ENCODE measurements at regions not wholly inside any gene's neighbourhood (a gene's known extent, or its start where the extent isn't known, plus 50 kb on each side); places are given as distances from the start of the nearest gene placed in this dataset.

GRCh38 chr9:105039175-105039799, 111.3 kb upstream of the ABCA1 start:
- Histone ChIP-seq H3K27me3 (no peaks in the 10 kb centered on the region), H3K4me3 (no peak overlapping the region), H3K4me1 (peaks cover 0 to 20% (median 0%) of the 10 kb centered on the region in 9 donors), H3K9me3 (peaks cover 0 to 16% (median 0%) of the 10 kb centered on the region in 11 donors), H3K36me3 (no peaks in the 10 kb centered on the region), H3K27ac (no peak overlapping the region)
- DNase-seq = no peak
- ATAC-seq = no peak
- intact Hi-C loops (cut with DNase I) = no loop called here
- 64 to 67% methylated on average over 3 of the region's 3 CpGs for WGBS, 2 donors
- TF ChIP-seq, protein P1, sequence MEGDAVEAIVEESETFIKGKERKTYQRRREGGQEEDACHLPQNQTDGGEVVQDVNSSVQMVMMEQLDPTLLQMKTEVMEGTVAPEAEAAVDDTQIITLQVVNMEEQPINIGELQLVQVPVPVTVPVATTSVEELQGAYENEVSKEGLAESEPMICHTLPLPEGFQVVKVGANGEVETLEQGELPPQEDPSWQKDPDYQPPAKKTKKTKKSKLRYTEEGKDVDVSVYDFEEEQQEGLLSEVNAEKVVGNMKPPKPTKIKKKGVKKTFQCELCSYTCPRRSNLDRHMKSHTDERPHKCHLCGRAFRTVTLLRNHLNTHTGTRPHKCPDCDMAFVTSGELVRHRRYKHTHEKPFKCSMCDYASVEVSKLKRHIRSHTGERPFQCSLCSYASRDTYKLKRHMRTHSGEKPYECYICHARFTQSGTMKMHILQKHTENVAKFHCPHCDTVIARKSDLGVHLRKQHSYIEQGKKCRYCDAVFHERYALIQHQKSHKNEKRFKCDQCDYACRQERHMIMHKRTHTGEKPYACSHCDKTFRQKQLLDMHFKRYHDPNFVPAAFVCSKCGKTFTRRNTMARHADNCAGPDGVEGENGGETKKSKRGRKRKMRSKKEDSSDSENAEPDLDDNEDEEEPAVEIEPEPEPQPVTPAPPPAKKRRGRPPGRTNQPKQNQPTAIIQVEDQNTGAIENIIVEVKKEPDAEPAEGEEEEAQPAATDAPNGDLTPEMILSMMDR (IDR thresholded peaks at IDR 0.05) = peak in 1 of 9 donors; percentile 13

DNA sequence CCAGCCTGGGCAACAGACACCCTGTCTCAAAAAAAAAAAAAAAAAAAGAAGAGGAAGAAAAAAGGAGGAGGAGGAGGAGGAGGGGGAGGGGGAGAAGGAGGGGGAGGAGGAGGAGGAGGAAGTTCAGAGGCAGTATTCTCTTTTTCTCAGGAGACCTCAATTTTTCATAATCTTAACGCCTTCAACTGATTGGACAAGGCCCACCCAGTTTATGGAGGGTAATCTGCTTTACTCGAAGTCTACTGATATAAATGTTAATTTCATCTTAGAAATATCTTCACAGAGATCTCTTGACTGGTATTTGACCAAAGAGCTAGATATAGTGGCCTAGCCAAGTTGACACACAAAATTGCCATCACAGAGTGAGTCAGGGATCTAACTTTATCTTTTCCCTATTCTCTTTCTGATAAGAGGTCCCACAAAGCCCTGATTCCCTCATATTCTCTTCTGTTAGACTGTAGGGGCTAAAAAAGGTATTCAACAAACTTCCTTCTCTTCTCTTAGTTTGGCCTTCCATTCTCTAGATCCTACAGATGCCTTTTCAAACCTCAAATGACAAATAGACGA, 115.5 kb upstream of the ABCA1 start:
- Histone ChIP-seq H3K9me3 (peaks cover 0 to 5% (median 0%) of the 10 kb centered on the region in 11 donors), H3K4me1 (peaks cover 0 to 39% (median 9%) of the 10 kb centered on the region in 9 donors), H3K27me3 (no peaks in the 10 kb centered on the region), H3K36me3 (no peaks in the 10 kb centered on the region), H3K27ac (peak overlapping the region in 5 of 10 donors; percentile 2 to 64 (median 28)), H3K4me3 (no peak overlapping the region)
- TF ChIP-seq, protein P1 (IDR thresholded peaks at IDR 0.05) = no peak
- WGBS, 2 donors = 85 to 89% methylated on average over 3 of the region's 3 CpGs
- intact Hi-C loops (cut with DNase I) = loop anchor here in 3 of 10 donors (10.0 kb wide), 2 partner anchors 49 to 119 kb away; partner anchors contain the start of gene ABCA1 (in 2 of the 3)
- DNase-seq (no peak), ATAC-seq (no peak)

DNA sequence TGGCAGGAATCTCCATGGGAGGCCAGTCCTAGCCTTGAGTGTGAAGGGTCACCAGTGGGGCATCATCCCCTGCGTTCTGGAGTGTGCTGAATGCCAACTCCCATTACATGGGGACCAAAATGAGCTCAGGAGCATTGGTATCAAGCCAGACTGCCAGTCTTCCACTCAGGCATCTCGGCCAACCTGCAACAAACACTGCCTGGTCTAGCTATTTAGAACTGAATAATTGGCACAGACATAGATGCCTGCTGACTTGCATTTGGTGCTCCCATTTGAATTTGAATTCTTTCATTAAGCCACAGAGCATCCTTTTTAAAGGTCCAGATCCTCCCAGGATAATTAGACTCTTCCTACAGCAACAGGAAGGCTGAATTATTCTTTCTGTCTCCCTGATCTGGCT, 116.6 kb upstream of the ABCA1 start:
- peak overlapping the region in 4 of 10 donors; percentile 16 to 64 (median 40) for H3K27ac ChIP-seq
- intact Hi-C loops (cut with DNase I) = loop anchor here in 3 of 10 donors (10.0 kb wide), 2 partner anchors 50 to 120 kb away; partner anchors contain the start of gene ABCA1 (in 2 of the 3)
- peak in 1 of 2 donors; percentile 63 for DNase-seq
- H3K9me3 ChIP-seq = peaks cover 0 to 5% (median 0%) of the 10 kb centered on the region in 11 donors
- H3K4me3 ChIP-seq = no peak overlapping the region
- ATAC-seq = peak; percentile 79 to 97 (median 90)
- TF ChIP-seq, protein P1 (IDR thresholded peaks at IDR 0.05) = no peak
- H3K36me3 ChIP-seq = no peaks in the 10 kb centered on the region
- no peaks in the 10 kb centered on the region for H3K27me3 ChIP-seq
- WGBS, 2 donors = 36 to 43% methylated on average over 2 of the region's 2 CpGs
- H3K4me1 ChIP-seq = peaks cover 0 to 33% (median 9%) of the 10 kb centered on the region in 9 donors

- H3K27ac ChIP-seq = no peak overlapping the region
- H3K36me3 ChIP-seq = no peaks in the 10 kb centered on the region
- TF ChIP-seq, protein P1 (IDR thresholded peaks at IDR 0.05) = no peak
- intact Hi-C loops (cut with DNase I) = loop anchor here in 3 of 10 donors (10.0 kb wide), 2 partner anchors 52 to 122 kb away; partner anchors contain the start of gene ABCA1 (in 2 of the 3)
- 83 to 86% methylated on average over 2 of the region's 2 CpGs for WGBS, 2 donors
- ATAC-seq = peak in 1 of 8 donors; percentile 18
- no peaks in the 10 kb centered on the region for H3K27me3 ChIP-seq
- H3K4me1 ChIP-seq = peaks cover 0 to 33% (median 9%) of the 10 kb centered on the region in 9 donors
- no peak overlapping the region for H3K4me3 ChIP-seq
- no peak for DNase-seq
- H3K9me3 ChIP-seq = no peaks in the 10 kb centered on the region
Measured at GRCh38 chr9:105046907-105047741, 119.2 kb upstream of the ABCA1 start.
